ENCODE measurements at regions not wholly inside any gene's neighbourhood (a gene's known extent, or its start where the extent isn't known, plus 50 kb on each side); places are given as distances from the start of the nearest gene placed in this dataset.

DNA sequence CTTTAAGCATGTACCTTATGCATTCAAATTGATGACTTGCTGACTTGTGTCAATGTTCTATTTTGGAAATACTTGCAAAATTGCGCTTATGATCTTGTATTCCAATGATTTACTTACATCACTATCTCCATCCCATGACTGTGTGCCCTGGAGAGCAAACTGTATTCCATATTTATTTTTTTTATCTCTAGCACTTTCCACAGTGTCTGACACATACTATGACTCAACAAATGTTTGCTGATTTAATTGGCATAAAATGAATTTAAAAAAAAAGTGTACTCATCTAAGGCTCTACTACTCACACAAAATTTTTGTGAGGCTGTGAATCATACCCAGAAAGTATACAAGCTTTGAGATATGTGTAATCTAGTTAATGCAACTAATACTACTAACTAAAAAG, 1066.8 kb upstream of the ADGRL3 start:
- TF ChIP-seq EP300 (IDR thresholded peaks at IDR 0.05) (no peak), POLR2AphosphoS5 (IDR thresholded peaks at IDR 0.05) (no peak), POLR2A (IDR thresholded peaks at IDR 0.05) (no peak)
- TF ChIP-seq, protein P1, sequence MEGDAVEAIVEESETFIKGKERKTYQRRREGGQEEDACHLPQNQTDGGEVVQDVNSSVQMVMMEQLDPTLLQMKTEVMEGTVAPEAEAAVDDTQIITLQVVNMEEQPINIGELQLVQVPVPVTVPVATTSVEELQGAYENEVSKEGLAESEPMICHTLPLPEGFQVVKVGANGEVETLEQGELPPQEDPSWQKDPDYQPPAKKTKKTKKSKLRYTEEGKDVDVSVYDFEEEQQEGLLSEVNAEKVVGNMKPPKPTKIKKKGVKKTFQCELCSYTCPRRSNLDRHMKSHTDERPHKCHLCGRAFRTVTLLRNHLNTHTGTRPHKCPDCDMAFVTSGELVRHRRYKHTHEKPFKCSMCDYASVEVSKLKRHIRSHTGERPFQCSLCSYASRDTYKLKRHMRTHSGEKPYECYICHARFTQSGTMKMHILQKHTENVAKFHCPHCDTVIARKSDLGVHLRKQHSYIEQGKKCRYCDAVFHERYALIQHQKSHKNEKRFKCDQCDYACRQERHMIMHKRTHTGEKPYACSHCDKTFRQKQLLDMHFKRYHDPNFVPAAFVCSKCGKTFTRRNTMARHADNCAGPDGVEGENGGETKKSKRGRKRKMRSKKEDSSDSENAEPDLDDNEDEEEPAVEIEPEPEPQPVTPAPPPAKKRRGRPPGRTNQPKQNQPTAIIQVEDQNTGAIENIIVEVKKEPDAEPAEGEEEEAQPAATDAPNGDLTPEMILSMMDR (IDR thresholded peaks at IDR 0.05) = no peak
